HG03469 (cell line): ENCODE measurements at regions not wholly inside any gene's neighbourhood (a gene's known extent, or its start where the extent isn't known, plus 50 kb on each side); places are given as distances from the start of the nearest gene placed in this dataset.
"Not testable (repeated sequence)": the region's sequence is repeated elsewhere in the genome, so short reads cannot be mapped to it uniquely, and the experiment has no call there.

Source experiments
- ATAC-seq: cut with Tn5 transposase; IDR thresholded peaks from one replicate; pipeline ENCODE4 v1.9.1; 2021; ENCODE audit warnings: mild to moderate bottlenecking, moderate library complexity, moderate number of reproducible peaks; ENCODE audit not compliant: unreplicated experiment

- ATAC-seq = not testable (repeated sequence)
Measured at GRCh38 chr10:8415029-8415428, 360.5 kb downstream of the GATA3 start.

- ATAC-seq = no peak
Measured at GRCh38 chr10:8416192-8416701, 361.8 kb downstream of the GATA3 start.

GRCh38 chr10:8416760-8417159, 362.3 kb downstream of the GATA3 start:
- ATAC-seq = no peak

GRCh38 chr10:8417631-8418030, 363.1 kb downstream of the GATA3 start:
- ATAC-seq = no peak

- ATAC-seq = no peak
Measured at GRCh38 chr10:8418631-8419030, 364.1 kb downstream of the GATA3 start.

GRCh38 chr10:8420182-8420581, 365.7 kb downstream of the GATA3 start:
- ATAC-seq = no peak

- no peak for ATAC-seq
Measured at GRCh38 chr10:8424555-8425211, 370.2 kb downstream of the GATA3 start.

GRCh38 chr10:8428654-8429053, 374.2 kb downstream of the GATA3 start:
- no peak for ATAC-seq

GRCh38 chr10:8430321-8430720, 375.8 kb downstream of the GATA3 start:
- no peak for ATAC-seq

GRCh38 chr10:8431511-8431910, 377.0 kb downstream of the GATA3 start:
- no peak for ATAC-seq

- ATAC-seq = no peak
Measured at GRCh38 chr10:8435186-8436055, 380.9 kb downstream of the GATA3 start.

- no peak for ATAC-seq
Measured at GRCh38 chr10:8437896-8438295, 383.4 kb downstream of the GATA3 start.

GRCh38 chr10:8438603-8439002, 384.1 kb downstream of the GATA3 start:
- ATAC-seq = no peak

- ATAC-seq = no peak
Measured at GRCh38 chr10:8439040-8439439, 384.6 kb downstream of the GATA3 start.

- no peak for ATAC-seq
Measured at GRCh38 chr10:8444630-8445029, 390.1 kb downstream of the GATA3 start.

GRCh38 chr10:8445353-8445752, 390.9 kb downstream of the GATA3 start:
- no peak for ATAC-seq

GRCh38 chr10:8449909-8450308, 395.4 kb downstream of the GATA3 start:
- no peak for ATAC-seq

GRCh38 chr10:8453587-8453986, 399.1 kb downstream of the GATA3 start:
- no peak for ATAC-seq

GRCh38 chr10:8454357-8454756, 399.9 kb downstream of the GATA3 start:
- no peak for ATAC-seq

GRCh38 chr10:8455181-8455580, 400.7 kb downstream of the GATA3 start:
- no peak for ATAC-seq

GRCh38 chr10:8456386-8456785, 401.9 kb downstream of the GATA3 start:
- no peak for ATAC-seq

- no peak for ATAC-seq
Measured at GRCh38 chr10:8460626-8461025, 406.1 kb downstream of the GATA3 start.
